GM12865 (cell line): ENCODE measurements at regions not wholly inside any gene's neighbourhood (a gene's known extent, or its start where the extent isn't known, plus 50 kb on each side); places are given as distances from the start of the nearest gene placed in this dataset.

Source experiments
- DNase-seq: peaks from one replicate; pipeline ENCODE4 v3.0.0; 2010; ENCODE audit warnings: low read depth
- H3K4me3 ChIP-seq: 2 replicates; pipeline ENCODE4 v1.5.1; 2011; ENCODE audit warnings: mild to moderate bottlenecking, low read depth, low read length, control low read depth
- CTCF ChIP-seq: IDR thresholded peaks from 2 replicates; pipeline ENCODE4 v1.5.1; 2011; ENCODE audit warnings: low read length, control low read depth, low read depth, inconsistent platforms; ENCODE audit not compliant: insufficient read depth; ENCODE audit errors: missing control alignments

GRCh38 chr2:204150721-204151120 is 214.2 kb downstream of the ICOS start:
- DNase-seq: no peak
- TF ChIP-seq CTCF: no peak
- H3K4me3 ChIP-seq: no peak overlapping the region

- H3K4me3 ChIP-seq: no peak overlapping the region
- no peak for TF ChIP-seq CTCF
- no peak for DNase-seq
Measured at GRCh38 chr2:204152616-204153015, 216.1 kb downstream of the ICOS start.

- DNase-seq: no peak
- TF ChIP-seq CTCF: no peak
- no peak overlapping the region for H3K4me3 ChIP-seq
Measured at GRCh38 chr2:204154863-204155262, 218.3 kb downstream of the ICOS start.

GRCh38 chr2:204156456-204156855 is 219.9 kb downstream of the ICOS start:
- no peak for TF ChIP-seq CTCF
- no peak overlapping the region for H3K4me3 ChIP-seq
- no peak for DNase-seq

GRCh38 chr2:204157684-204158083 is 221.1 kb downstream of the ICOS start:
- no peak overlapping the region for H3K4me3 ChIP-seq
- DNase-seq: no peak
- TF ChIP-seq CTCF: no peak

GRCh38 chr2:204159526-204159925 is 223.0 kb downstream of the ICOS start:
- TF ChIP-seq CTCF: no peak

GRCh38 chr2:204160989-204161388 is 224.4 kb downstream of the ICOS start:
- TF ChIP-seq CTCF: no peak
- no peak overlapping the region for H3K4me3 ChIP-seq
- DNase-seq: no peak

More at GRCh38 chr2:204159526-204159925, 223.0 kb downstream of the ICOS start:
- DNase-seq: no peak
- H3K4me3 ChIP-seq: no peak overlapping the region
